ENCODE measurements at regions not wholly inside any gene's neighbourhood (a gene's known extent, or its start where the extent isn't known, plus 50 kb on each side); places are given as distances from the start of the nearest gene placed in this dataset.
"Not testable (repeated sequence)": the region's sequence is repeated elsewhere in the genome, so short reads cannot be mapped to it uniquely, and the experiment has no call there.

- Histone ChIP-seq H3K27me3 (replicated peaks in 1 of 2; ENCODE audit: control insufficient read depth in 2 of 2, extremely low read depth in 1 of 2, insufficient read depth in 2 of 2, low read length in 1 of 2) (no peaks in the 10 kb centered on the region), H3K9me3 (no peaks in the 10 kb centered on the region), H3K36me3 (ENCODE audit: control insufficient read depth in 2 of 2, extremely low read depth in 1 of 2, insufficient read depth in 1 of 2, low read length in 1 of 2) (no peaks in the 10 kb centered on the region), H3K27ac (ENCODE audit: low read length) (no peak overlapping the region), H3K4me3 (ENCODE audit: control insufficient read depth in 1 of 2, extremely low read depth in 1 of 2, low read length in 1 of 2) (no peak overlapping the region), H3K4me1 (ENCODE audit: control insufficient read depth in 1 of 2, extremely low read depth in 1 of 2, insufficient read depth in 2 of 2, low read length in 2 of 2) (no peaks in the 10 kb centered on the region)
- H3K9me3 Mint-ChIP-seq = no peaks in the 10 kb centered on the region
- CTCF ChIA-PET = interaction anchor here (0.6 to 2.5 kb wide), 18 partner anchors 15 to 543 kb away, joined by 3 to 23 read pairs (median 4); partner anchors contain the start of genes GIN1 (in 1 of the 2) and PPIP5K2 (in 1 of the 2)
- H3K36me3 Mint-ChIP-seq = no peaks in the 10 kb centered on the region
- ATAC-seq (replicated peaks in 1 of 4) = peak in 3 of 4 experiments; percentile 40 to 52 (median 43)
- no CpG with 5 or more reads among the region's 2 CpGs for WGBS (ENCODE audit: insufficient coverage)
- H3K27me3 Mint-ChIP-seq = no peaks in the 10 kb centered on the region
- H3K4me3 Mint-ChIP-seq = no peak overlapping the region
- no peak overlapping the region for H3K27ac Mint-ChIP-seq
- peak in 29 of 35 experiments; percentile 7 to 70 (median 32) for DNase-seq
- POLR2A ChIA-PET = interaction anchor here in 1 of 2 donors (0.6 kb wide), 1 partner anchor 26 kb away, joined by 3 read pairs; no protein-coding TSS in a partner anchor
- no peaks in the 10 kb centered on the region for H3K4me1 Mint-ChIP-seq
These were observed 73.6 kb upstream of the PAM start for GRCh38 chr5:102681403-102681983.

GRCh38 chr5:102682101-102682647, 72.9 kb upstream of the PAM start:
- CTCF ChIA-PET = interaction anchor here (1.0 to 2.5 kb wide), 5 partner anchors 14 to 542 kb away, joined by 3 to 23 read pairs (median 9); no protein-coding TSS in a partner anchor
- Histone ChIP-seq H3K4me3 (ENCODE audit: control insufficient read depth in 1 of 2, extremely low read depth in 1 of 2, low read length in 1 of 2) (no peak overlapping the region), H3K4me1 (ENCODE audit: control insufficient read depth in 1 of 2, extremely low read depth in 1 of 2, insufficient read depth in 2 of 2, low read length in 2 of 2) (no peaks in the 10 kb centered on the region), H3K27ac (ENCODE audit: low read length) (no peak overlapping the region), H3K27me3 (replicated peaks in 1 of 2; ENCODE audit: control insufficient read depth in 2 of 2, extremely low read depth in 1 of 2, insufficient read depth in 2 of 2, low read length in 1 of 2) (no peaks in the 10 kb centered on the region), H3K36me3 (ENCODE audit: control insufficient read depth in 2 of 2, extremely low read depth in 1 of 2, insufficient read depth in 1 of 2, low read length in 1 of 2) (no peaks in the 10 kb centered on the region), H3K9me3 (no peaks in the 10 kb centered on the region)
- WGBS (ENCODE audit: insufficient coverage) = no CpG with 5 or more reads among the region's 2 CpGs
- DNase-seq (no peak), ATAC-seq (replicated peaks in 1 of 4) (no peak)
- Mint-ChIP-seq H3K27ac (peak overlapping the region in 1 of 2 donors; percentile 13), H3K4me3 (no peak overlapping the region), H3K27me3 (peaks cover 0 to 4% of the 10 kb centered on the region in 2 donors), H3K4me1 (no peaks in the 10 kb centered on the region), H3K9me3 (no peaks in the 10 kb centered on the region), H3K36me3 (no peaks in the 10 kb centered on the region)
- POLR2A ChIA-PET = interaction anchor here in 1 of 2 donors (0.6 kb wide), 1 partner anchor 27 kb away, joined by 3 read pairs; no protein-coding TSS in a partner anchor

- H3K36me3 ChIP-seq (ENCODE audit: control insufficient read depth in 2 of 2, extremely low read depth in 1 of 2, insufficient read depth in 1 of 2, low read length in 1 of 2); H3K27me3 Mint-ChIP-seq; POLR2A ChIA-PET; CTCF ChIA-PET; H3K27me3 ChIP-seq (replicated peaks in 1 of 2; ENCODE audit: control insufficient read depth in 2 of 2, extremely low read depth in 1 of 2, insufficient read depth in 2 of 2, low read length in 1 of 2); H3K9me3 ChIP-seq; ATAC-seq (replicated peaks in 1 of 4); H3K27ac ChIP-seq (ENCODE audit: low read length); H3K27ac Mint-ChIP-seq; H3K4me3 Mint-ChIP-seq; H3K36me3 Mint-ChIP-seq; DNase-seq; H3K4me3 ChIP-seq (ENCODE audit: control insufficient read depth in 1 of 2, extremely low read depth in 1 of 2, low read length in 1 of 2); H3K4me1 Mint-ChIP-seq; H3K9me3 Mint-ChIP-seq; H3K4me1 ChIP-seq (ENCODE audit: control insufficient read depth in 1 of 2, extremely low read depth in 1 of 2, insufficient read depth in 2 of 2, low read length in 2 of 2): not testable (repeated sequence)
- WGBS (ENCODE audit: insufficient coverage) = 84% methylated on average over 5 of the region's 7 CpGs
These were observed 67.0 kb upstream of the PAM start for GRCh38 chr5:102688076-102688475.

GRCh38 chr5:102688581-102689342, 66.3 kb upstream of the PAM start:
- DNase-seq; H3K27ac Mint-ChIP-seq; H3K27ac ChIP-seq (ENCODE audit: low read length); POLR2A ChIA-PET; H3K4me1 ChIP-seq (ENCODE audit: control insufficient read depth in 1 of 2, extremely low read depth in 1 of 2, insufficient read depth in 2 of 2, low read length in 2 of 2); H3K4me3 Mint-ChIP-seq; ATAC-seq (replicated peaks in 1 of 4); H3K27me3 ChIP-seq (replicated peaks in 1 of 2; ENCODE audit: control insufficient read depth in 2 of 2, extremely low read depth in 1 of 2, insufficient read depth in 2 of 2, low read length in 1 of 2); H3K27me3 Mint-ChIP-seq; H3K36me3 ChIP-seq (ENCODE audit: control insufficient read depth in 2 of 2, extremely low read depth in 1 of 2, insufficient read depth in 1 of 2, low read length in 1 of 2); H3K4me3 ChIP-seq (ENCODE audit: control insufficient read depth in 1 of 2, extremely low read depth in 1 of 2, low read length in 1 of 2); H3K9me3 Mint-ChIP-seq; H3K36me3 Mint-ChIP-seq; H3K4me1 Mint-ChIP-seq; CTCF ChIA-PET; H3K9me3 ChIP-seq: not testable (repeated sequence)
- 89% methylated on average over 11 of the region's 14 CpGs for WGBS (ENCODE audit: insufficient coverage)

GRCh38 chr5:102690910-102691309, 64.2 kb upstream of the PAM start:
- ChIA-PET CTCF (no interaction called here), POLR2A (interaction anchor here in 1 of 2 donors (0.6 kb wide), 1 partner anchor 12 kb away, joined by 3 read pairs; no protein-coding TSS in a partner anchor)
- no peaks in the 10 kb centered on the region for H3K36me3 Mint-ChIP-seq
- Histone ChIP-seq H3K36me3 (ENCODE audit: control insufficient read depth in 2 of 2, extremely low read depth in 1 of 2, insufficient read depth in 1 of 2, low read length in 1 of 2) (no peaks in the 10 kb centered on the region), H3K4me3 (ENCODE audit: control insufficient read depth in 1 of 2, extremely low read depth in 1 of 2, low read length in 1 of 2) (no peak overlapping the region), H3K27ac (ENCODE audit: low read length) (no peak overlapping the region), H3K4me1 (ENCODE audit: control insufficient read depth in 1 of 2, extremely low read depth in 1 of 2, insufficient read depth in 2 of 2, low read length in 2 of 2) (no peaks in the 10 kb centered on the region), H3K27me3 (replicated peaks in 1 of 2; ENCODE audit: control insufficient read depth in 2 of 2, extremely low read depth in 1 of 2, insufficient read depth in 2 of 2, low read length in 1 of 2) (no peaks in the 10 kb centered on the region), H3K9me3 (no peaks in the 10 kb centered on the region)
- ATAC-seq (replicated peaks in 1 of 4) = no peak
- peaks cover 5 to 7% of the 10 kb centered on the region in 2 donors for H3K27me3 Mint-ChIP-seq
- no CpG with 5 or more reads among the region's 2 CpGs for WGBS (ENCODE audit: insufficient coverage)
- H3K27ac Mint-ChIP-seq = no peak overlapping the region
- H3K4me3 Mint-ChIP-seq = no peak overlapping the region
- no peak for DNase-seq
- no peaks in the 10 kb centered on the region for H3K9me3 Mint-ChIP-seq
- H3K4me1 Mint-ChIP-seq = no peaks in the 10 kb centered on the region

- Mint-ChIP-seq H3K9me3 (no peaks in the 10 kb centered on the region), H3K4me3 (no peak overlapping the region), H3K27me3 (peaks cover 7% of the 10 kb centered on the region in 2 donors), H3K4me1 (no peaks in the 10 kb centered on the region), H3K27ac (no peak overlapping the region), H3K36me3 (no peaks in the 10 kb centered on the region)
- ATAC-seq (replicated peaks in 1 of 4) (no peak), DNase-seq (no peak)
- no peaks in the 10 kb centered on the region for H3K9me3 ChIP-seq
- no peak overlapping the region for H3K27ac ChIP-seq (ENCODE audit: low read length)
- no peaks in the 10 kb centered on the region for H3K36me3 ChIP-seq (ENCODE audit: control insufficient read depth in 2 of 2, extremely low read depth in 1 of 2, insufficient read depth in 1 of 2, low read length in 1 of 2)
- no peaks in the 10 kb centered on the region for H3K4me1 ChIP-seq (ENCODE audit: control insufficient read depth in 1 of 2, extremely low read depth in 1 of 2, insufficient read depth in 2 of 2, low read length in 2 of 2)
- POLR2A ChIA-PET = interaction anchor here in 1 of 2 donors (0.6 kb wide), 1 partner anchor 11 kb away, joined by 3 read pairs; no protein-coding TSS in a partner anchor
- H3K4me3 ChIP-seq (ENCODE audit: control insufficient read depth in 1 of 2, extremely low read depth in 1 of 2, low read length in 1 of 2) = no peak overlapping the region
- H3K27me3 ChIP-seq (replicated peaks in 1 of 2; ENCODE audit: control insufficient read depth in 2 of 2, extremely low read depth in 1 of 2, insufficient read depth in 2 of 2, low read length in 1 of 2) = no peaks in the 10 kb centered on the region
- CTCF ChIA-PET = no interaction called here
- WGBS (ENCODE audit: insufficient coverage) = no CpG with 5 or more reads among the region's 1 CpG
These were observed 63.7 kb upstream of the PAM start for GRCh38 chr5:102691434-102691833.

Measured in T-cell (primary cell).